MCF 10A (cell line): ENCODE measurements at regions not wholly inside any gene's neighbourhood (a gene's known extent, or its start where the extent isn't known, plus 50 kb on each side); places are given as distances from the start of the nearest gene placed in this dataset.

Experiments
- BruUV-seq: library from RNA; stranded (reverse); fragments of 400-500 nt; replicated peaks from 2 replicates; lab custom pipeline; 2021; lab: Mats Ljungman, UMichigan
- CTCF ChIA-PET: fragments of 300-600 bp; sonication (Branson Sonifier 250); formaldehyde crosslinking; extraction: SDS; loops from one replicate; lab custom pipeline; 2021; ENCODE audit warnings: antibody characterized with exemption, inconsistent platforms; lab: Yijun Ruan, JAX
- POLR2A ChIA-PET: fragments of 300-600, 350-650 bp; sonication (Branson Sonifier 250); formaldehyde crosslinking; extraction: SDS; loops from one replicate; lab custom pipeline; 2020; ENCODE audit warnings: antibody characterized with exemption, inconsistent platforms; lab: Yijun Ruan, JAX
- DNase-seq: peaks from one replicate; pipeline ENCODE4 v3.0.0-alpha.2; 2018; ENCODE audit not compliant: unreplicated experiment
- H3K27ac Mint-ChIP-seq: one replicate; pipeline ENCODE4 v1.8.0; 2022; ENCODE audit warnings: mild to moderate bottlenecking, low read depth, mixed read lengths; ENCODE audit not compliant: unreplicated experiment
- H3K27me3 Mint-ChIP-seq: one replicate; pipeline ENCODE4 v1.8.0; 2022; ENCODE audit warnings: mixed read lengths; ENCODE audit not compliant: insufficient read depth, unreplicated experiment
- H3K36me3 Mint-ChIP-seq: one replicate; pipeline ENCODE4 v1.8.0; 2022; ENCODE audit warnings: mild to moderate bottlenecking, moderate library complexity, mixed read lengths; ENCODE audit not compliant: insufficient read depth, unreplicated experiment
- H3K4me1 Mint-ChIP-seq: one replicate; pipeline ENCODE4 v1.8.0; 2022; ENCODE audit warnings: mixed read lengths; ENCODE audit not compliant: insufficient read depth, unreplicated experiment
- H3K4me3 Mint-ChIP-seq: one replicate; pipeline ENCODE4 v1.8.0; 2022; ENCODE audit warnings: mild to moderate bottlenecking, moderate library complexity, mixed read lengths; ENCODE audit not compliant: unreplicated experiment
- H3K9me3 Mint-ChIP-seq: one replicate; pipeline ENCODE4 v1.8.0; 2022; ENCODE audit warnings: mixed read lengths; ENCODE audit not compliant: unreplicated experiment
- intact Hi-C: fragments of 100-400 bp; cut with micrococcal nuclease; formaldehyde crosslinking; loops from 2 replicates; pipeline ENCODE4 v1.14.1; 2022
- TF ChIP-seq, protein P1 (sequence below): fragments of 200-600 bp; IDR thresholded peaks from one replicate; pipeline ENCODE4 v1.8.0; 2022; ENCODE audit warnings: antibody characterized with exemption, mild to moderate bottlenecking; ENCODE audit not compliant: unreplicated experiment

DNA sequence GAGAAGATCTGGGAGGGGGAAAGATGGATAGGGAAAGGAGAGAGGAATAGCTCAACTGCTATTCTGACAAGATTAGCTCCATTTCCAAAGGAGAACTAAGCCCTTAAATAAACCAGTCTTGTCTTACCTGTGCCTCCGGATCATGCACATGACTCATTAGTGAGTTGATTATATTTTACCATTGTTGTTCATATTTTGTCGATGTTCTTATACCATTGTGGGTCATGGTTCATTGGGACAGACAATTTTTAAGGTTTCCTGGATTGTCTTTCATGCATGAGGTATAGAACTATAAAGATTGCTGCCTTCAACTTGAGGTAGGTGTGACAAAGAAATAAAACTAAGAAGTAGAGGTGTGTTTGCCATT lies 243.0 kb upstream of the ATP2B1 start:
- H3K4me1 Mint-ChIP-seq, result peaks cover 40% of the 10 kb centered on the region
- no peak overlapping the region for H3K4me3 Mint-ChIP-seq
- H3K9me3 Mint-ChIP-seq, result no peaks in the 10 kb centered on the region
- H3K27ac Mint-ChIP-seq, result peak overlapping the region; percentile 93
- H3K27me3 Mint-ChIP-seq, result no peaks in the 10 kb centered on the region
- DNase-seq, result no peak
- ChIA-PET CTCF (interaction anchor here (1.3 kb wide), 1 partner anchor 9 kb away, joined by 4 read pairs; no protein-coding TSS in a partner anchor), POLR2A (interaction anchor here (0.7 to 2.1 kb wide), 5 partner anchors 8 to 284 kb away, joined by 3 to 10 read pairs (median 6); partner anchors contain the start of gene ATP2B1)
- intact Hi-C loops, result no loop called here
- H3K36me3 Mint-ChIP-seq, result no peaks in the 10 kb centered on the region
- TF ChIP-seq, protein P1, sequence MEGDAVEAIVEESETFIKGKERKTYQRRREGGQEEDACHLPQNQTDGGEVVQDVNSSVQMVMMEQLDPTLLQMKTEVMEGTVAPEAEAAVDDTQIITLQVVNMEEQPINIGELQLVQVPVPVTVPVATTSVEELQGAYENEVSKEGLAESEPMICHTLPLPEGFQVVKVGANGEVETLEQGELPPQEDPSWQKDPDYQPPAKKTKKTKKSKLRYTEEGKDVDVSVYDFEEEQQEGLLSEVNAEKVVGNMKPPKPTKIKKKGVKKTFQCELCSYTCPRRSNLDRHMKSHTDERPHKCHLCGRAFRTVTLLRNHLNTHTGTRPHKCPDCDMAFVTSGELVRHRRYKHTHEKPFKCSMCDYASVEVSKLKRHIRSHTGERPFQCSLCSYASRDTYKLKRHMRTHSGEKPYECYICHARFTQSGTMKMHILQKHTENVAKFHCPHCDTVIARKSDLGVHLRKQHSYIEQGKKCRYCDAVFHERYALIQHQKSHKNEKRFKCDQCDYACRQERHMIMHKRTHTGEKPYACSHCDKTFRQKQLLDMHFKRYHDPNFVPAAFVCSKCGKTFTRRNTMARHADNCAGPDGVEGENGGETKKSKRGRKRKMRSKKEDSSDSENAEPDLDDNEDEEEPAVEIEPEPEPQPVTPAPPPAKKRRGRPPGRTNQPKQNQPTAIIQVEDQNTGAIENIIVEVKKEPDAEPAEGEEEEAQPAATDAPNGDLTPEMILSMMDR, result no peak
- BruUV-seq, result no TSS peak

DNA sequence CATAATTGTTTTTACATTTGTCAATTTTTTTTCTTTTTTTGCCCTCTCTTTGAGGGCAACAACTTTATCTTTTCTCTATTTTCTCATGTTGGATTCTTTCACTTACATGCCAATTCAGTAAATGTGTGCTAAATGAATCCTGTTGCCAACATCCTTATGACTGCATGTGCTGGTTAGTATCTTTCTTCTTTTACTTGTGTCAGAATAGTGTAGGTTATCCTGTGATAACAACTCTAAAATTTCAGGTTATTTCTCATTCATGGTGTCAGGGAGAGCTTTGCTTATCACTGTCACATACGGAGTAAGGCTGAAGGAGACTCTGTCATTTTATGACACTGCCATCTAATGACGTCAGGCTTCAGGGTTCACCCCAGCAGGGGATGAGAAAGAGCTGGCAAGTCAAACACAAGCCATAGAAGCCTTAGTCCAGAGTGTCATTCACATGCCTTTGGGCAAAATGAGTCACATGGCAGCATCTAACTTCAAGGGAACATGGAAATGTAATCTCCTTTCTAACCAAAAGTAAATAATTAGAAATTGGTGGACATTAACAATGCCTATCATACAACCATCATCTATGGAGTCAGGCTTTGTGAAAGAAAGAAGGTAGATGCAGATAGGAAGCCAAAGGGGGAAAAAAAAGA lies 242.5 kb upstream of the ATP2B1 start:
- H3K27ac Mint-ChIP-seq, result peak overlapping the region; percentile 93
- POLR2A ChIA-PET, result interaction anchor here (0.6 to 4.8 kb wide), 9 partner anchors 9 to 542 kb away, joined by 3 to 37 read pairs (median 5); partner anchors contain the start of gene ATP2B1

DNA sequence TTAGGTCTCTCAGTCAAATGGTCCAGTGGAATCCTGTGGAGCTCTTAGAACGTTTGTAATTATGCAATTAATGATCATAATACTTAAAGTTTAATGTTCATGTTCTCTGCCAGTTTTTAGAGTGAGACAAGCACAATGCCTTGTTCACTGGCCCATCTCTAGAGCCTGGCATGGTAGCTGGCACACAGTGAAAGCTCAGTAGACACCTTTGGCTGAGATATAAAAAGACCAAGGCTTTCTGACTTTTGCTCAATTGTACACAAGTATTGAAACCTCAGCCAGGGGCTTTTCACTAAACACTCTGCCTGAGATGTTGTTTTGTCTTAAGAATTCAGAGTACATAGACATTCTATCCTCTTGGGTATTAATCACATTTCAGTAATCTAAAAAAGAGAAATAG lies 241.8 kb upstream of the ATP2B1 start:
- Mint-ChIP-seq H3K27ac (peak overlapping the region; percentile 93), H3K9me3 (no peaks in the 10 kb centered on the region), H3K4me3 (peak overlapping the region; percentile 13), H3K36me3 (no peaks in the 10 kb centered on the region), H3K4me1 (peaks cover 40% of the 10 kb centered on the region), H3K27me3 (no peaks in the 10 kb centered on the region)
- no TSS peak for BruUV-seq
- intact Hi-C loops, result no loop called here
- peak; percentile 0 for DNase-seq
- ChIA-PET POLR2A (interaction anchor here (0.9 to 4.8 kb wide), 8 partner anchors 10 to 990 kb away, joined by 3 to 37 read pairs (median 6); partner anchors contain the start of gene ATP2B1), CTCF (interaction anchor here (0.7 to 0.8 kb wide), 2 partner anchors 176 to 244 kb away, joined by 3 read pairs; no protein-coding TSS in a partner anchor)
- TF ChIP-seq, protein P1, result no peak

More for the DNA sequence above, 242.5 kb upstream of the ATP2B1 start:
- no TSS peak for BruUV-seq
- TF ChIP-seq, protein P1, result no peak
- no peaks in the 10 kb centered on the region for H3K27me3 Mint-ChIP-seq
- no peaks in the 10 kb centered on the region for H3K36me3 Mint-ChIP-seq
- no peaks in the 10 kb centered on the region for H3K9me3 Mint-ChIP-seq
- H3K4me1 Mint-ChIP-seq, result peaks cover 40% of the 10 kb centered on the region
- intact Hi-C loops, result no loop called here
- H3K4me3 Mint-ChIP-seq, result no peak overlapping the region
- CTCF ChIA-PET, result interaction anchor here (0.8 to 1.3 kb wide), 2 partner anchors 10 to 175 kb away, joined by 3 to 4 read pairs; no protein-coding TSS in a partner anchor
- DNase-seq, result peak; percentile 81

DNA sequence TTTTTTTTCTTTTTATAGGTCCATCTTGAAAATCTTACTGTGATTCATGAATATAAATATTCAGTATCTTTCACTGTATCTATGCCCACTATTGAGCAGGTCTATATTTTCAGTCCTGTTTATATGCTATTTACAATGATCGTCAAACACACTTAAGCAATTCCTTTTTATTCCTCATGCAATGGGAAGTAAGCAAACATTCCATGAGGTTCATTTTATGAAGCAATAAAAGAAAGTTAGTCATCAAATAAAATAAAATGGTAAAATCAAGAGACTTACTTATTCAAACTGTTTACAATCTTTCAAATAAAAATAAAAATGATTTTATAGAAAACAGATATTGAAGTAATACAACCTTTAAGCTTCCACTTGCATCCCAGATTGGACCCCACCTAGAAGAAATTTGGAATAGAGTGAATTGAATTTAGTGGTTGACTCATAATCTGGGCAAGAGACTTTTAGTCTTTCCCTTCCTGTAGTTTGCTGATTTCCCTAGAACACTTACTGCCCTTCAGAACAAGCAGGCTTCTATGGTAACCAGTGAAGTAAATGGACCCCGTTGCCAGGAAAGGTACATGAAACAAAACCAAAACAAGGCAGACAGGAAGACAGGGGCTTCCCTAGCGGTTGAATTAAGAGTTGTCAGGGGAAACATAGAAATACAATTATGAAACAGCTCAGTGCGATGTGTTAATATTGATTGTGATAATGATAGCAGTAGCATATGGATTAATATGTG lies 241.0 kb upstream of the ATP2B1 start:
- Mint-ChIP-seq H3K9me3 (no peaks in the 10 kb centered on the region), H3K4me1 (peaks cover 42% of the 10 kb centered on the region), H3K36me3 (no peaks in the 10 kb centered on the region), H3K4me3 (peak overlapping the region; percentile 13), H3K27ac (peak overlapping the region; percentile 93), H3K27me3 (no peaks in the 10 kb centered on the region)
- DNase-seq, result peak; percentile 91
- TF ChIP-seq, protein P1, result peak; percentile 29
- intact Hi-C loops, result loop anchor here (2.0 to 5.0 kb wide), 2 partner anchors 141 to 407 kb away; no protein-coding TSS in a partner anchor
- BruUV-seq, result TSS peak; percentile 29
- CTCF ChIA-PET, result interaction anchor here (0.6 to 0.7 kb wide), 2 partner anchors 243 to 401 kb away, joined by 3 to 4 read pairs; no protein-coding TSS in a partner anchor
- POLR2A ChIA-PET, result interaction anchor here (0.8 to 4.8 kb wide), 13 partner anchors 10 to 991 kb away, joined by 3 to 37 read pairs (median 5); partner anchors contain the start of gene ATP2B1
